Endothelial cell of umbilical vein (primary cell): ENCODE measurements at regions not wholly inside any gene's neighbourhood (a gene's known extent, or its start where the extent isn't known, plus 50 kb on each side); places are given as distances from the start of the nearest gene placed in this dataset.

ENCODE experiments used
- BruUV-seq: library from RNA; stranded (reverse); fragments of 400-500 nt; replicated peaks from 2 replicates; lab custom pipeline; 2021; lab: Mats Ljungman, UMichigan
- CTCF ChIA-PET: fragments of 300-600, 350-600 bp; sonication (Branson Sonifier 250); formaldehyde crosslinking; loops from one replicate; lab custom pipeline; 2021; ENCODE audit warnings: antibody characterized with exemption, inconsistent platforms; lab: Charles Lee
- POLR2A ChIA-PET: fragments of 300-600, 350-600 bp; sonication (Branson Sonifier 250); formaldehyde crosslinking; loops from one replicate; lab custom pipeline; 2021; ENCODE audit warnings: antibody characterized with exemption, inconsistent platforms; lab: Charles Lee
- DNase-seq: peaks from one replicate; pipeline ENCODE4 v3.0.0-alpha.2; 2011; ENCODE audit warnings: low read depth, low spot score
- FAIRE-seq: peaks from 2 replicates; lab custom pipeline; 2011; peaks lifted over from hg19 to GRCh38; lab: Jason Lieb, UNC
- H2AFZ ChIP-seq: 2 replicates; pipeline ENCODE4 v1.6.0; 2012; ENCODE audit warnings: low read depth, low read length, control low read depth, inconsistent platforms
- H3K27ac ChIP-seq: 2 replicates; pipeline ENCODE4 v1.5.1; 2011; ENCODE audit warnings: low read depth, mild to moderate bottlenecking, control low read depth, low read length, moderate library complexity; ENCODE audit not compliant: insufficient read depth
- H3K27me3 ChIP-seq, 2 experiments: 2 replicates each; pipeline versions ENCODE4 v1.6.0 to v1.6.1; 2011; ENCODE audit warnings: low read length in 2 of 2, mixed read lengths in 1 of 2; ENCODE audit not compliant: control insufficient read depth in 2 of 2, insufficient read depth in 2 of 2
- H3K36me3 ChIP-seq, 2 experiments: 2 replicates in 1 of 2; 3 replicates in 1 of 2; pipeline ENCODE4 v1.5.1; 2011; ENCODE audit warnings: low read length in 2 of 2, mild to moderate bottlenecking in 1 of 2, moderate library complexity in 1 of 2; ENCODE audit not compliant: control insufficient read depth in 2 of 2, insufficient read depth in 2 of 2; ENCODE audit errors: extremely low read depth in 1 of 2
- H3K4me1 ChIP-seq: 3 replicates; pipeline ENCODE4 v1.5.1; 2011; ENCODE audit warnings: mild to moderate bottlenecking, low read length; ENCODE audit not compliant: control insufficient read depth, insufficient read depth; ENCODE audit errors: extremely low read depth
- H3K4me2 ChIP-seq: 2 replicates; pipeline ENCODE4 v1.6.1; 2011; ENCODE audit warnings: low read length, control low read depth, mixed read lengths; ENCODE audit not compliant: insufficient read depth
- H3K4me3 ChIP-seq, 3 experiments: fragments of 200-600 bp in 1 of 3; sonication (generic), shearing (Covaris generic) in 1 of 3; replicated peaks in 1 of 3; 2 replicates each; pipeline ENCODE4 v1.5.1; 2011 to 2016; ENCODE audit warnings: control low read depth in 3 of 3, low read length in 3 of 3, mild to moderate bottlenecking in 2 of 3, inconsistent platforms in 1 of 3, low read depth in 1 of 3, moderate library complexity in 1 of 3; ENCODE audit not compliant: insufficient read depth in 1 of 3
- H3K79me2 ChIP-seq: 2 replicates; pipeline ENCODE4 v1.6.0; 2012; ENCODE audit warnings: low read length, inconsistent platforms; ENCODE audit not compliant: control insufficient read depth, insufficient read depth
- H3K9ac ChIP-seq: replicated peaks from 2 replicates; pipeline ENCODE3; 2011; ENCODE audit warnings: low read length, control low read depth; ENCODE audit not compliant: insufficient read depth; ENCODE audit errors: extremely low read depth
- H3K9me1 ChIP-seq: replicated peaks from 3 replicates; pipeline ENCODE4 v1.6.0; 2011; ENCODE audit warnings: mild to moderate bottlenecking, low read length; ENCODE audit not compliant: control insufficient read depth, insufficient read depth; ENCODE audit errors: extremely low read depth
- H3K9me3 ChIP-seq: replicated peaks from 2 replicates; pipeline ENCODE4 v1.5.1; 2012; ENCODE audit warnings: low read length, inconsistent platforms; ENCODE audit not compliant: control insufficient read depth, insufficient read depth
- H4K20me1 ChIP-seq: replicated peaks from 2 replicates; pipeline ENCODE3; 2011; ENCODE audit warnings: mild to moderate bottlenecking, low read length; ENCODE audit not compliant: control insufficient read depth, insufficient read depth; ENCODE audit errors: extremely low read depth
- EZH2 ChIP-seq: IDR thresholded peaks from 2 replicates; pipeline ENCODE4 v1.6.1; 2012; ENCODE audit warnings: borderline replicate concordance, low read depth, mild to moderate bottlenecking, moderate library complexity, low read length, inconsistent platforms; ENCODE audit not compliant: severe bottlenecking
- FOS ChIP-seq: IDR thresholded peaks from 2 replicates; pipeline ENCODE4 v1.6.1; 2011; ENCODE audit warnings: mild to moderate bottlenecking, low read length, moderate library complexity, borderline replicate concordance; ENCODE audit not compliant: insufficient read depth
- GATA2 ChIP-seq: IDR thresholded peaks from 2 replicates; pipeline ENCODE4 v1.7.0; 2011; ENCODE audit warnings: low read depth, mild to moderate bottlenecking, moderate library complexity, mixed read lengths, low read length; ENCODE audit not compliant: insufficient read length, insufficient read depth
- JUN ChIP-seq: IDR thresholded peaks from 2 replicates; pipeline ENCODE4 v1.6.1; 2011; ENCODE audit warnings: borderline replicate concordance, low read depth; ENCODE audit not compliant: insufficient read length, insufficient read depth
- MYC ChIP-seq: IDR thresholded peaks from one replicate; pipeline ENCODE4 v1.6.1; 2011; ENCODE audit warnings: mild to moderate bottlenecking, low read depth, low read length
- POLR2A ChIP-seq: IDR thresholded peaks from 2 replicates; pipeline ENCODE4 v1.6.1; 2012; ENCODE audit warnings: low read depth, mild to moderate bottlenecking, control low read depth, low read length
- POLR2AphosphoS5 ChIP-seq: IDR thresholded peaks from 2 replicates; pipeline ENCODE4 v1.6.1; 2012; ENCODE audit warnings: low read depth, mild to moderate bottlenecking, control low read depth, low read length, moderate library complexity; ENCODE audit not compliant: insufficient read depth
- dilution Hi-C: fragments of 300-500 bp; cut with MboI; formaldehyde crosslinking; loops from one replicate; pipeline ENCODE4 v1.15.0; 2019; ENCODE audit warnings: low sequenced_read_pairs; ENCODE audit not compliant: extremely low pct_ligation_motif_present
- intact Hi-C: fragments of 100-400 bp; cut with micrococcal nuclease; formaldehyde crosslinking; loops from one replicate; pipeline ENCODE4 v1.10.0; 2022
- TF ChIP-seq, protein P1 (sequence below), 2 donors: IDR thresholded peaks; 1 replicate in 1 of 2; 2 replicates in 1 of 2; pipeline ENCODE4 v1.5.1; 2011; ENCODE audit warnings: low read length in 2 of 2, mild to moderate bottlenecking in 2 of 2, moderate library complexity in 2 of 2, control low read depth in 1 of 2, inconsistent platforms in 1 of 2, low read depth in 1 of 2; ENCODE audit not compliant: insufficient read depth in 1 of 2; ENCODE audit errors: extremely low read depth in 1 of 2
- TF ChIP-seq, protein P2 (sequence below): IDR thresholded peaks from 2 replicates; pipeline ENCODE4 v1.6.1; 2011; ENCODE audit not compliant: insufficient read depth, insufficient read length

DNA sequence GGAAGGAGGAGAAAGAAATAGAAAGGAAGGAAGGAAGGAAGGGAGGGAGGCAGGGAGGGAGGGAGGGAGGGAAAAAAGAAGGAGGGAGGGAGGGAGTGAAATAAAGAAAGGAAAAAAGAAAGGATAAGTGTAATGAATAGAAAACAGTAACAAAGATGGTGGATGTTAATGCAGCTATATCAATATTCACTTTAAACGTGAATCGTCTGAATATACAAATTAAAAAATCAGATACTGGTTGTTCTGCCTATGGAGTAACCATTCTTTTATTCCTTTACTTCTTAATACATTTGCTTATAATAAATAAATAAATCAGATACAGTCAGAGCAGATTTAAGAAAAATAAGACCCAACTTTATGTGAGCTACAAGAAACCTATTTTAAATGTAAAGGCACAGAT, 1520.4 kb downstream of the TBC1D22A start:
- H3K9me3 ChIP-seq = peaks cover 6% of the 10 kb centered on the region
- CTCF ChIA-PET = no interaction called here
- intact Hi-C loops = no loop called here
- H3K79me2 ChIP-seq = no peaks in the 10 kb centered on the region
- H3K27ac ChIP-seq = no peak overlapping the region
- no TSS peak for BruUV-seq
- H2AFZ ChIP-seq = no peak overlapping the region
- H3K9ac ChIP-seq = no peak overlapping the region
- dilution Hi-C loops = no loop called here
- H4K20me1 ChIP-seq = no peaks in the 10 kb centered on the region
- TF ChIP-seq JUN = no peak
- TF ChIP-seq POLR2AphosphoS5 = no peak
- TF ChIP-seq POLR2A = no peak
- TF ChIP-seq, protein P1, sequence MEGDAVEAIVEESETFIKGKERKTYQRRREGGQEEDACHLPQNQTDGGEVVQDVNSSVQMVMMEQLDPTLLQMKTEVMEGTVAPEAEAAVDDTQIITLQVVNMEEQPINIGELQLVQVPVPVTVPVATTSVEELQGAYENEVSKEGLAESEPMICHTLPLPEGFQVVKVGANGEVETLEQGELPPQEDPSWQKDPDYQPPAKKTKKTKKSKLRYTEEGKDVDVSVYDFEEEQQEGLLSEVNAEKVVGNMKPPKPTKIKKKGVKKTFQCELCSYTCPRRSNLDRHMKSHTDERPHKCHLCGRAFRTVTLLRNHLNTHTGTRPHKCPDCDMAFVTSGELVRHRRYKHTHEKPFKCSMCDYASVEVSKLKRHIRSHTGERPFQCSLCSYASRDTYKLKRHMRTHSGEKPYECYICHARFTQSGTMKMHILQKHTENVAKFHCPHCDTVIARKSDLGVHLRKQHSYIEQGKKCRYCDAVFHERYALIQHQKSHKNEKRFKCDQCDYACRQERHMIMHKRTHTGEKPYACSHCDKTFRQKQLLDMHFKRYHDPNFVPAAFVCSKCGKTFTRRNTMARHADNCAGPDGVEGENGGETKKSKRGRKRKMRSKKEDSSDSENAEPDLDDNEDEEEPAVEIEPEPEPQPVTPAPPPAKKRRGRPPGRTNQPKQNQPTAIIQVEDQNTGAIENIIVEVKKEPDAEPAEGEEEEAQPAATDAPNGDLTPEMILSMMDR (IDR thresholded peaks at IDR 0.05; ENCODE audit: extremely low read depth in 1 of 2, insufficient read depth in 1 of 2, low read depth in 1 of 2, low read length in 2 of 2) = no peak
- no peak for TF ChIP-seq MYC
- no peak for TF ChIP-seq FOS
- no peak for TF ChIP-seq EZH2
- TF ChIP-seq, protein P2, sequence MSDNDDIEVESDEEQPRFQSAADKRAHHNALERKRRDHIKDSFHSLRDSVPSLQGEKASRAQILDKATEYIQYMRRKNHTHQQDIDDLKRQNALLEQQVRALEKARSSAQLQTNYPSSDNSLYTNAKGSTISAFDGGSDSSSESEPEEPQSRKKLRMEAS = no peak
- no peak for TF ChIP-seq GATA2
- no peak overlapping the region for H3K4me3 ChIP-seq
- POLR2A ChIA-PET = no interaction called here
- no peak overlapping the region for H3K4me2 ChIP-seq
- H3K4me1 ChIP-seq = no peaks in the 10 kb centered on the region
- H3K27me3 ChIP-seq = no peaks in the 10 kb centered on the region
- DNase-seq = no peak
- no peak for FAIRE-seq
- H3K36me3 ChIP-seq = no peaks in the 10 kb centered on the region
- H3K9me1 ChIP-seq = no peaks in the 10 kb centered on the region
